ENCODE measurements at regions not wholly inside any gene's neighbourhood (a gene's known extent, or its start where the extent isn't known, plus 50 kb on each side); places are given as distances from the start of the nearest gene placed in this dataset.
"Not testable (repeated sequence)": the region's sequence is repeated elsewhere in the genome, so short reads cannot be mapped to it uniquely, and the experiment has no call there.

DNA sequence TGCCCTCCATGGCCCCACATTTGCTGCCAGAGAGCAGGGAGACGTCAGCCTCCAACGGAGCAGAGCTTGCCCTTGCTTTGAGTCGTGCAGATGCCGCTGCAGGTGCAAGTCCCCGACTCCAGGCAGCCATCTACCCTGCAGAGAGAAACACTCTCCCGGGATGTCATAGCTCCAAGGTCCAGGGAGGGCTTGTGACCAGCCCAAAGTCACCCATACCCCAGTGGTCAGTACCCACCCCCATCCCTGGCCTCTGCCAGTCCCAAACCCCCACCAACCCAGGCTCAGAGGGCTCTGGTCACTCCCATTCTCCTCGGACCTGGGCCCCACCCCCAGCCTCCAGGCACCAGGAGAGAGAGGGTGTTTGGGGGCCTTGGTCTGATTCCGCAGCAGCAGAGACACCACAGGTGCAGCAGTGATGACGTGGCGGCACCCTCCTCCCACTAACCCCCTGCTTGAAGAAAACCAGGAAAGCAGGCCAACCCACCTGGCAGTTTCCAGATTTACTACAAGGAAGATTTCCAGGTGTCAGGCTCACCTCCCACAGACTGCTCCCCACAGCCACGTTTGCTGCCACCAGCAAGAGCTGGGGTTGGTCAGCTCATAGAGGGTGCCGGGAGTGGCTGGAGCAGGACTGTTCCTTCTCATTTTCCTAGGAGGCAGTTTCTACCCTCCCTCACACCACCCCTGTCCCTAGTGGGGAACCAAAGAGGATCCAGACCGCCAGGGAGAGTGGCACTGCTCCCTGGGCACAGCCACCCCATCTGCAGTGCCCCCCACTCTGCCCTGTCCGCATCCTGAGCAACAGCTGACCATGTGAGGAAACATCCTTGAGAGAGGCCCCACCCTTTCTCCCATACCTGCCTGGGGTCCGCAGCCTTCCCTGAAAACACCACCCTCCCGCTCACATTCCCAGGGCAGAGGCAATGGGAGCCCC lies 132.4 kb downstream of the TNFRSF13B start:
- not testable (repeated sequence) for H3K36me3 ChIP-seq; H3K4me1 ChIP-seq (ENCODE audit: low read depth); H3K27ac ChIP-seq; H3K4me3 ChIP-seq; H3K27me3 ChIP-seq; H3K9me3 ChIP-seq (ENCODE audit: low read depth); DNase-seq (ENCODE audit: low read depth in 1 of 2, low spot score in 1 of 2)

DNA sequence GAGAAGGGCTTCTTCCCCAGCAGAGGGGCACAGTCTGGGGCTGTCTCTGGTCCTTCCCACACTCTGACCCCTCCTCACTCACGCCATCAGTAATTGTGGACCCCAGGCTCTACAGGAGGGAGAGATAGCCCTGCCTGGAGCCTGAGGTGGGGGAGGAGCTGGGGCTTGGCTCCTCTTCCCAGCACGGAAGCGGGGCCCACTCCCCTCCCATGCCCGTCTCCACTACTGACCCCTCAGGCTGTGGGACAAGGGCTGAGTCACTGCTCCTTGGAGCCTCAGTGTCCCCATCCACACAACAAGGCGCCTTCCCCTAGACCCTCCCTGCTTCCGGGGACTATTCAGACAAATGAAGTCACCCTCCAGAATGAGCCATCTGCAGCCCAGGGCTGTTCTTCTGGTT lies 133.1 kb downstream of the TNFRSF13B start:
- not testable (repeated sequence) for H3K27me3 ChIP-seq; H3K27ac ChIP-seq; H3K4me1 ChIP-seq (ENCODE audit: low read depth); H3K9me3 ChIP-seq (ENCODE audit: low read depth); H3K4me3 ChIP-seq; DNase-seq (ENCODE audit: low read depth in 1 of 2, low spot score in 1 of 2); H3K36me3 ChIP-seq

DNA sequence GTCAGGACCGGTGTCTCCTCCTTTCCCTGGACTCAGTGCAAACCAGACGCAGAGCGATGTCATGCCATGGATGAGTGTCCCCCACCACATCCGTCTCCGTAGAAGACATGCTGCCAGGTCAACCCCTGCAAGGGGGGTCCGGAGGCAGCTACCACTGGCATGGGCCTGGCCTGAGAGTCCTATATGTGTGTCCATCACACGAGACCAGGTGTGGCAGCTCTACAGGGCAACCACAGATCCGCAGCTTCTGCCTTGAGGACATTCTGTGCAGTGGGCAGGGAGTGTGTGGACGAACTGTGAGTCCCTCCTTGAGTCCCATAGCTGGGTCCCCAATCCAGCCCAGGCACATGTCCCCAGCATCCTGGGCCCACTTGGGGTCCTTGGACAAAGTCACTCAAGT lies 133.6 kb downstream of the TNFRSF13B start:
- not testable (repeated sequence) for DNase-seq (ENCODE audit: low read depth in 1 of 2, low spot score in 1 of 2); H3K9me3 ChIP-seq (ENCODE audit: low read depth); H3K27me3 ChIP-seq; H3K36me3 ChIP-seq; H3K27ac ChIP-seq; H3K4me3 ChIP-seq; H3K4me1 ChIP-seq (ENCODE audit: low read depth)

DNA sequence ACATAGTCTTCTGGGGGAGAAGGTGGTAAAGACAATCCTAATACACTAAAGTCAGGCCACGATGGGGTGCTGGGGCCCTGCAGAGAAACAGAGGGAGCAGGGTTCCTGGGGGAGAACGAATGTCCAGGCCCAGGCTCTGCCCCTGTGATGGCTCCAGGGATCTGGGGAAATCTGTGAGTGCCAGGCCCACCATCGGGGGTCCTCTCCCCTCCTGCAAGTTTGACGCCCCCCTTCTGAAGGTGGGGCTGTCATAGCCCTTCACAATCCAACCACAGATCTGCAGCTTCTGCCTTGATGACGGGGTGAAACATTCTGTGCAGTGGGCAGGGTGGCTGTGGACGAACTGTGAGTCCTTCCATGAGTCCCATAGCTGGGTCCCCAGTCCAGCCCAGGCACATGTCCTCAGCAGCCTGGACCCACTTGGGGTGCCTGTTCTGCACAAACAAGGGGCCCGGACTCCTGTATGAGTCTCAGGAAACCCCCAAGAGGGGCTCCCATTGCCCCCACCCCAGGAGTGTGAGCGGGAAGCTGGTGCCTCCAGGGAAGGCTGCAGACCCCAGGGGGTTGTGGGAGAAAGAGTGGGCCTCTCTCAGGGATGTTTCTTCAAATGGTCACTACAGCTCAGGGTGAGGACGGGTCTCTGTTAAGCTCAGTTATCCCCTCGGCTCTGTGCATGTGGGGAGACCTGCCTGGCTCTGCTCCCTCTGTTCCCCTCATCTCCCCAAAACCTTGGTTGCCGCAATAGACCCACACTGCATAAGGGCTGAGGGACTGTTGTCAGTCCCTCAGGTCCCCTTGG lies 134.3 kb downstream of the TNFRSF13B start:
- H3K27me3 ChIP-seq; H3K4me1 ChIP-seq (ENCODE audit: low read depth); H3K27ac ChIP-seq; H3K36me3 ChIP-seq; H3K4me3 ChIP-seq; H3K9me3 ChIP-seq (ENCODE audit: low read depth); DNase-seq (ENCODE audit: low read depth in 1 of 2, low spot score in 1 of 2): not testable (repeated sequence)

DNA sequence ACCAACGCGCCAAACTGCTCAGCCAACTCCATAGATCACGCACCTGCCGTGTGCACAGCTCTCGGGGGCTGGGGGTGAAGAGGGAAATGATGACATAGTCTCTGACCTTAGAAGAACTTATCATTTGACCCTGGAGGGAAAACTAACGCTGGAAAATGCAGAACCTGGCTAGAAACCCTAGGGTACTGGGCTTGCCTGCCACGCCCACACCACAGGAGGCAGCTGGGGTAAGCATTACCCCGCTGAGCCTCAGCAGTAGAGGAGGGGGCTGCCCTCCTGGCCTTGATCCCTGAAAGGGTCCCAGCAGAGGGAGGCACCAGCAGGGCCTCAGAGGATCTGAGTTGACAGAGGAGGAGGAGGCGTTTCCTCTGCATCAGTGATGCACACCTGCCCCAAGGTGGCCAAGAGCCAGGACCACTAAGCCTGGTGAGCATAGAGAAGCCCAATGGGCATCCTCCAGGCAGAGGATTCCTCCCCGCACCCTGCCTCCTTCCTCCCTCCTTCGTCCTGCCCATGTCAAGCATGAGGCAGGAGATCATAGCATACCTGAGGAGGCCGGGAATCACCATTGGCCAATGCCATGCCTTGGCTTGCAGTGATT lies 135.5 kb downstream of the TNFRSF13B start:
- not testable (repeated sequence) for DNase-seq (ENCODE audit: low read depth in 1 of 2, low spot score in 1 of 2); H3K27me3 ChIP-seq; H3K27ac ChIP-seq; H3K4me1 ChIP-seq (ENCODE audit: low read depth); H3K9me3 ChIP-seq (ENCODE audit: low read depth); H3K36me3 ChIP-seq; H3K4me3 ChIP-seq

DNA sequence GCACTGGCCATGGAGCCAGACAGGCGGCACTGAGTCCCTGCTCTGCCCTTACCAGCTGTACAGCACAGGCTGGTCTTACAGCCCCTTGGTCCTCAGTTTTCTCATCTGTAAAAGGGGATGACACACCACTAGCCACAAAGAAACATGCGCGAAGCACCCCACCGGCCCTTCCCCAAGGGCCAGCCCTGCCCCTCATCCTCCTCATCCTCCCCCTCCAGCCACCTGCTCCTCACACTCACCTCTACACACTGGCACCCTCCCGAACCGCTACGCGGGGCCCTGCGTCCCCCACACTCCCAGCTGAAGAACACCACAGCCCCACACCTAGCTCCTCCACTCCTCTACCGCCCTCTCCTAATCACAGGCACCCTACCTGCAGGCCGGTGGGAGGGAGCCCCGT lies 138.4 kb downstream of the TNFRSF13B start:
- not testable (repeated sequence) for H3K36me3 ChIP-seq; H3K9me3 ChIP-seq (ENCODE audit: low read depth); H3K4me1 ChIP-seq (ENCODE audit: low read depth); H3K27ac ChIP-seq; H3K27me3 ChIP-seq; H3K4me3 ChIP-seq; DNase-seq (ENCODE audit: low read depth in 1 of 2, low spot score in 1 of 2)

DNA sequence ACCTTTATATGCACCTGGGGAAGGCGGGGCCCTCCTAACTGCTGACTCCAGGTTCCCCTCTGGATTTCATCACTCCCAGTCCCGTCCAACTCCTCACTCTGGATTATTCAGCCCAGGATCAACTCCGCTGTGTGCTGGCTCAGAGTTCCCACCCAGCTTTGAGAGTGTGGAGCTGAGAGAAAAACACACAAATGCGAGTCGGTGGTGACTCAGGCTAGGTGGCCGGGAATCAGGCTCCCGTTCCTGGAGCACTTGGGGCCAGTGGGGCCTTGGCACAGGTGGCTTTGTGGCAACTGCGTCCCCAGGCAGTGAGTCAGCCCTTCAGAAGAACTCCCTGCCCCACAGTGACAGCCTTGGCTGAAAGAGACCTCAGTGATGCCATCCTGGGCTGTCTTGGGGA lies 139.1 kb downstream of the TNFRSF13B start:
- not testable (repeated sequence) for H3K9me3 ChIP-seq (ENCODE audit: low read depth); H3K4me1 ChIP-seq (ENCODE audit: low read depth); H3K27ac ChIP-seq; H3K4me3 ChIP-seq; DNase-seq (ENCODE audit: low read depth in 1 of 2, low spot score in 1 of 2); H3K36me3 ChIP-seq; H3K27me3 ChIP-seq

DNA sequence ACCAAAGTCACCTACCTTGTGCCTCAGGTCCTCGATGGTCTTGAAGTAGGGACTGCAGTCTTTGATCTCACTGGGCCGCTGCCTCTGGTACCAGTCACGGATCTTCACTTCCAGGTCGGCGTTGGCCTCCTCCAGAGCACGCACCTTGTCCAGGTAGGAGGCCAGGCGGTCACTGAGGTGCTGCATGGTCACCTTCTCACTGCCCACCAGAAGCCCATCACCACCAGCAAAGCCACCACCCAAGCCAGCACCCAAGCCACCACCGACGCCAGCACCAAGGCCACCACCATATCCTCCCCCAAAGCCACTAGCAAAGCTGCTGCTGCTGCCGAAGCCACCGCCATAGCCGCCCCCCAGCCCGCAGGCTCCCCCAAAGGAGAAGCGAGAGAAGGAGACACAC lies 139.7 kb downstream of the TNFRSF13B start:
- H3K4me3 ChIP-seq; H3K36me3 ChIP-seq; H3K27me3 ChIP-seq; H3K27ac ChIP-seq; H3K9me3 ChIP-seq (ENCODE audit: low read depth); H3K4me1 ChIP-seq (ENCODE audit: low read depth); DNase-seq (ENCODE audit: low read depth in 1 of 2, low spot score in 1 of 2): not testable (repeated sequence)

DNA sequence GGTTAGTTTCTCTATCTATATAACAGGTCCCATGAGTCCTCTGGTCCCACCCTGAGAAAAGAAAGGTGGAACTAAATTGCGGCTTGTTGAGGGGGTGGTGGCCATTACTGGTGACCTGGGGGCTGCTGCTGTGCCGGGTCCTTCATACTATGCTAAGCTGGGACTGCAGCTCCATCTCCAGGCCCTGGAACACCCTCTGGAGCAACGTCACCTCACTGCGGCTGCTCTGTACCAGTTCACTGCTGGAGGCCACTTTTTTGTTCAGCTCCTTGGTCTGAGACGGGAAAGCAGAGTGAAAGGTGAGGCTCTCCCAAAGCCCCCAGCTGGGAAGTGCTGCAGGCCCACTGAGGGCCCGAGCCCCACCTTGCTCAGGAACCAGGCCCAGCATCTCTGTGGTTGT lies 140.7 kb downstream of the CCDC144A start:
- not testable (repeated sequence) for H3K4me1 ChIP-seq (ENCODE audit: low read depth); H3K27ac ChIP-seq

DNA sequence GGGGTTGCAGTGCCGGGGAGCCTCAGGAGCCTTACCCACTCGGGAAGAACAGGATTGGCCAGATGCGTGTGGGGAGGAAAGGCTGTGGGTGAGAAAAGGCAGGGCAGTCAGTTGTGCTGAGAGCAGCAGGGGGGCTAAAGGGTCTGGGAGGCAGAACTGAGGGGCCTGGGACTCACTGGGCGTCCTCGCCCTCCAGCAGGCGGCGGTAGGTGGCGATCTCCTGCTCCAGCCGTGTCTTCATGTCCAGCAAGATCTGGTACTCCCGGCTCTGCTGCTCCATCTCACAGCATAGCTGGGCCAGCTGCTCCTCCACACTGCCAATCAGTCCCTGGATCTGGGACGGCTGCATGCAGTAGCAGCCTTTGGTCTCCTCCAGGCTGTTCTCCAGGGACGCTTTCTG lies 140.2 kb downstream of the CCDC144A start:
- not testable (repeated sequence) for H3K4me3 ChIP-seq

More for the DNA sequence above, 140.7 kb downstream of the CCDC144A start:
- DNase-seq (ENCODE audit: low read depth in 1 of 2, low spot score in 1 of 2); H3K9me3 ChIP-seq (ENCODE audit: low read depth); H3K4me3 ChIP-seq; H3K36me3 ChIP-seq; H3K27me3 ChIP-seq: not testable (repeated sequence)

More for the DNA sequence above, 140.2 kb downstream of the CCDC144A start:
- H3K9me3 ChIP-seq (ENCODE audit: low read depth); H3K27ac ChIP-seq; H3K27me3 ChIP-seq; DNase-seq (ENCODE audit: low read depth in 1 of 2, low spot score in 1 of 2); H3K4me1 ChIP-seq (ENCODE audit: low read depth); H3K36me3 ChIP-seq: not testable (repeated sequence)

Measured in cardiac muscle cell (in vitro differentiated cells and primary cell).